Common myeloid progenitor, CD34-positive (primary cell): ENCODE measurements at regions not wholly inside any gene's neighbourhood (a gene's known extent, or its start where the extent isn't known, plus 50 kb on each side); places are given as distances from the start of the nearest gene placed in this dataset.

ENCODE experiments used
- CTCF ChIA-PET: fragments of 350-600 bp; sonication (Branson Sonifier 250); formaldehyde crosslinking; loops from one replicate; lab custom pipeline; 2021; ENCODE audit warnings: antibody characterized with exemption; lab: Charles Lee
- POLR2A ChIA-PET: fragments of 350-600 bp; sonication (Branson Sonifier 250); formaldehyde crosslinking; loops from one replicate; lab custom pipeline; 2021; ENCODE audit warnings: antibody characterized with exemption; lab: Charles Lee
- DNase-seq, 3 donors: peaks; one replicate each; pipeline versions ENCODE4 v3.0.0 to v3.0.0-alpha.2; 2013
- H3K27ac ChIP-seq, 2 experiments: 1 replicate in 1 of 2; 2 replicates in 1 of 2; pipeline ENCODE4 v1.7.0; 2013; ENCODE audit warnings: inconsistent platforms in 2 of 2, low read length in 2 of 2, mild to moderate bottlenecking in 2 of 2, low read depth in 1 of 2, moderate library complexity in 1 of 2; ENCODE audit not compliant: severe bottlenecking in 2 of 2, insufficient read depth in 1 of 2, poor library complexity in 1 of 2
- H3K27me3 ChIP-seq, 5 experiments: replicated peaks in 2 of 5; 1 replicate in 3 of 5; 2 replicates in 2 of 5; pipeline versions ENCODE4 v1.6.1 to v1.7.0; 2013; ENCODE audit warnings: low read length in 4 of 5, mild to moderate bottlenecking in 2 of 5, moderate library complexity in 2 of 5, inconsistent platforms in 1 of 5; ENCODE audit not compliant: insufficient read depth in 5 of 5, control insufficient read depth in 4 of 5
- H3K36me3 ChIP-seq, 4 experiments: 1 replicate in 2 of 4; 2 replicates in 2 of 4; pipeline versions ENCODE4 v1.6.1 to v1.7.0; 2013; ENCODE audit warnings: low read length in 3 of 4, control low read depth in 1 of 4, mild to moderate bottlenecking in 1 of 4; ENCODE audit not compliant: control insufficient read depth in 4 of 4, insufficient read depth in 4 of 4
- H3K4me1 ChIP-seq, 4 experiments: 1 replicate in 3 of 4; 2 replicates in 1 of 4; pipeline versions ENCODE4 v1.6.1 to v1.7.1; 2013; ENCODE audit warnings: low read length in 3 of 4, mild to moderate bottlenecking in 3 of 4, control low read depth in 1 of 4, inconsistent platforms in 1 of 4, moderate library complexity in 1 of 4; ENCODE audit not compliant: control insufficient read depth in 4 of 4, insufficient read depth in 4 of 4; ENCODE audit errors: control extremely low read depth in 1 of 4
- H3K4me3 ChIP-seq, 7 experiments: 1 replicate in 4 of 7; 2 replicates in 3 of 7; pipeline versions ENCODE4 v1.5.1 to v1.7.0; 2013; ENCODE audit warnings: mild to moderate bottlenecking in 7 of 7, low read length in 6 of 7, moderate library complexity in 6 of 7, inconsistent platforms in 2 of 7, low read depth in 2 of 7, control low read depth in 1 of 7; ENCODE audit not compliant: insufficient read depth in 4 of 7, control insufficient read depth in 1 of 7; ENCODE audit errors: extremely low read depth in 1 of 7
- H3K9me3 ChIP-seq, 5 experiments: 1 replicate in 4 of 5; 2 replicates in 1 of 5; pipeline versions ENCODE4 v1.6.1 to v1.7.1; 2013; ENCODE audit warnings: low read length in 4 of 5, mild to moderate bottlenecking in 2 of 5, inconsistent platforms in 1 of 5, low read depth in 1 of 5, moderate library complexity in 1 of 5; ENCODE audit not compliant: control insufficient read depth in 4 of 5, insufficient read depth in 2 of 5; ENCODE audit errors: control extremely low read depth in 1 of 5
- WGBS: methylation state at CpG from one replicate; pipeline ENCODE4 v1.1.5; 2013; ENCODE audit not compliant: insufficient coverage; 5-methylcytosine and 5-hydroxymethylcytosine counted together

DNA sequence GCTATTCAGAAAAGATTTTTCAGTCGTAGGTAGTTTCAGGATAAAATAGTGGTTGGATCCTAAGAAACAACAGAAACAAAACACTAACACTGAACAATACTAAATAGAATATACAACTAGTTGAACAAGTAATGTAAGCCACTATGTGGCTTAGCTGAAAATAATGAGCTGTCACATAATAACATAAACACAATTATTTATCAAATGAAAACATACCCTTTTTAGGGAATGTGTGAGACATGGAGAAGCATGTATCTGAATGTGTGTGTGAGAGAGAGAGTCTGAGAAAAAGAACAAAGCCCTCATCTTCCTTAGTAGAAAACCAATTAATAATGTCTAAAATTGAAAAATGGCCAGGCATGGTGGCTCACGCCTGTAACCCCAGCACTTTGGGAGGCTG, 122.6 kb upstream of the LOC128125822 start:
- DNase-seq = no peak
- Histone ChIP-seq H3K36me3 (no peaks in the 10 kb centered on the region), H3K27ac (no peak overlapping the region), H3K9me3 (peaks cover 0 to 1% (median 0%) of the 10 kb centered on the region in 5 experiments), H3K4me3 (no peak overlapping the region), H3K4me1 (no peaks in the 10 kb centered on the region), H3K27me3 (no peaks in the 10 kb centered on the region)
- WGBS = no CpG with 5 or more reads among the region's 2 CpGs
- POLR2A ChIA-PET = no interaction called here
- CTCF ChIA-PET = no interaction called here

DNA sequence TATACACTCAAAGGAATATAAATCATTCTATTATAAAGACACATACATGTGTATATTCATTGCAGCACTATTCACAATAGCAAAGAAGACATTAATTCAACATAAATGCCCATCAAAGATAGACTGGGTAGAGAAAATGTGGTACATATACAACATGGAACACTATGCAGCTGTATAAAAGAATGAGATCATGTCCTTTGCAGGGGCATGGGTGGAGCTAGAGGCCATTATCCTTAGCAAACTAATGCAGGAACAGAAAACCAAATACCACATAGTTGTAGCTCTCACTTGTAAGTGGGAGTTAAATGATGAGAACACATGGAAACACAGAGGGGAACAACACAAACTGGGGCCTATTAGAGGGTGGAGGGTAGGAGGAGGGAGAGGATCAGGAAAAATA, 121.0 kb upstream of the LOC128125822 start:
- Histone ChIP-seq H3K27me3 (no peaks in the 10 kb centered on the region), H3K4me1 (no peaks in the 10 kb centered on the region), H3K27ac (no peak overlapping the region), H3K4me3 (no peak overlapping the region), H3K9me3 (peaks cover 0 to 1% (median 0%) of the 10 kb centered on the region in 5 experiments), H3K36me3 (no peaks in the 10 kb centered on the region)
- no peak for DNase-seq
- ChIA-PET CTCF (no interaction called here), POLR2A (no interaction called here)

DNA sequence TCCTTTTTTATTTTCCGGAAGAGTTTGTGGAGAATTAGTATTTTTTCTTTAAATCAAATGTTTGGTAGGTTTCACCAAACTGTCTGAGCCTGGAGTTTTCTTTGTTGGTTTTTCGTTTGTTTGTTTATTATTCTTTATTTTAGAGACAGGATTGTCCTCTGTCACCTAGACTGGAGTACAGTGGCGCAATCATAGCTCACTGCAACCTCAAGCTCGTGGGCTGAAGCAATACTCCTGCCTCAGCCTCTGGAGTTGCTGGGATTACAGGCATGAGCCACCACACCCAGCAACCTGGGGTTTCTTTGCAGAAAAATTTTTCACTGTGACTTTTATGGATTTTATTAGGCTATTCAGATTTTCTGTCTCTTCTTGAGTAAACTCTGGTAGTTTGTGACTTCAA, 120.2 kb upstream of the LOC128125822 start:
- POLR2A ChIA-PET = no interaction called here
- H3K36me3 ChIP-seq = no peaks in the 10 kb centered on the region
- no peak overlapping the region for H3K4me3 ChIP-seq
- 80% methylated on average over 3 of the region's 4 CpGs for WGBS
- CTCF ChIA-PET = no interaction called here
- H3K27ac ChIP-seq = no peak overlapping the region
- DNase-seq = no peak
- H3K4me1 ChIP-seq = no peaks in the 10 kb centered on the region
- peaks cover 0 to 1% (median 0%) of the 10 kb centered on the region in 5 experiments for H3K9me3 ChIP-seq
- no peaks in the 10 kb centered on the region for H3K27me3 ChIP-seq

DNA sequence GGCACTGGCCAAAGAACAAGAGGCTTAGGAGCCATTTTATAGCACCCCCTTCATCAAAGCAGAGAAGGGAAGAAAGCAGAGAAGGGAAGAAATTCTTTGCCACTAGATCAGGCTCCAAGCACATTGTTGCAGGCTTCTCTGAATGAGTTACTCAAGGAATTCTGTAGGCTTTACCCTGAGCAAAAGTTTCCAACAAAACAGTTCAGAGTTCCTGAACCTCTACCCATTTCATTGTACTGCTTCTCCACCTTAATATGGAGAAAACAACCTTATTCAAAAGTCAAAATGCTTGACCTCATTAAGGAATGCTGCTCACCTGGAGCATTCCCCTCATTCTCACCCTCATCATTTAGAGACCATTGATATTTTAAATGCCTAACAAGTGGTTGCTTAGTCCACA, 115.5 kb upstream of the LOC128125822 start:
- Histone ChIP-seq H3K36me3 (no peaks in the 10 kb centered on the region), H3K9me3 (no peaks in the 10 kb centered on the region), H3K27ac (no peak overlapping the region), H3K4me1 (no peaks in the 10 kb centered on the region), H3K27me3 (no peaks in the 10 kb centered on the region), H3K4me3 (no peak overlapping the region)
- ChIA-PET CTCF (no interaction called here), POLR2A (no interaction called here)
- DNase-seq = no peak

DNA sequence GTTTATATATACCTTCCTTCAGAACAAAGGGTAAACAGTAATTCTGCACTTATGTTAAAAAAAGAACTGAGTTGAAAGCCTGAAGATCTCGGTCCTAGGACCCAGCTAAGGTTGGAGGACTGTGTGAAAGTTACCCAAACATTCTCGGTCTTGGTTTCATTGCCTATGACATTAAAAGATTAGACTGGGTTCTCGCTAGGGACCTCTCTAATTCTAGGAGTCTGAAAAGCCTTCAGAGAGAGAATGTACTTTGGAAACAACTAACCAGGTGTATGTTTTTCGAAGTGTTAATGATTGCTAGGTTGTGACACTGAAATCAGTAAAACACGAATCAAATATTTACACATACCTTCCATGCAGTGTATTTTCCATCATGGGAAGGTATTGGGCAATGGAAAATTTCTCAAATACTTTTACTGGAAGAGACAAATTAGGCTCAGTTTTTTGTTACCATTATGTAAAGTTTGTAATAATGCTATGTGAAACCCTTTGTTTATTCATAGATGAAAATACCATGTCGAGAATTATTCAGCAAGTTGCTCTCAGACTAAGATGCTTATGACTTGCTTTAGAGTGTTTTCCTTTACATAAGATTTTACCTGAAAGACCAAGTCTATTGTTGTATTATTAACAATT, 113.7 kb upstream of the LOC128125822 start:
- 100% methylated on average over 2 of the region's 6 CpGs for WGBS
- no peak overlapping the region for H3K27ac ChIP-seq
- no peaks in the 10 kb centered on the region for H3K9me3 ChIP-seq
- DNase-seq = no peak
- POLR2A ChIA-PET = no interaction called here
- CTCF ChIA-PET = no interaction called here
- no peaks in the 10 kb centered on the region for H3K27me3 ChIP-seq
- H3K4me3 ChIP-seq = no peak overlapping the region
- H3K36me3 ChIP-seq = no peaks in the 10 kb centered on the region
- no peaks in the 10 kb centered on the region for H3K4me1 ChIP-seq

DNA sequence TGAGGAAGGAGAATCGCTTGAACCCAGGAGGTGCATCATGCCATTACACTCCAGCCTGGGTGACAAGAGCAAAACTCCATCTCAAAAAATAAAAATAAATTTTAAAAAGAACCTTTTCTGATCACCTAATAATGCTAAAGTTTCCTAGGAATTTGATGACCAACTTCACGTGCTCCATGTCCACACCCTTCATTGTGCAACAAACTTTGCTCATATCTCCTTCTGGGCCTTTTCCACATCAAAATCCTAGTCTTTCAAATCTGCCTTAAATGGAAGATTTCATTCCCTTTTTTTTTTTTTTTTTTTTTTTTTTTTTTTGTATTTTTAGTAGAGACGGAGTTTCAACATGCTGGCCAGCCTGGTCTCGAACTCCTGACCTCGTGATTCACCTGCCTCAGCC, 112.5 kb upstream of the LOC128125822 start:
- no peaks in the 10 kb centered on the region for H3K36me3 ChIP-seq
- no peaks in the 10 kb centered on the region for H3K27me3 ChIP-seq
- ChIA-PET POLR2A (interaction anchor here (0.6 kb wide), 1 partner anchor 420 kb away, joined by 3 read pairs; no protein-coding TSS in a partner anchor), CTCF (no interaction called here)
- H3K4me3 ChIP-seq = no peak overlapping the region
- no peak for DNase-seq
- 89% methylated on average over 4 of the region's 5 CpGs for WGBS
- H3K9me3 ChIP-seq = peaks cover 0 to 2% (median 0%) of the 10 kb centered on the region in 5 experiments
- H3K27ac ChIP-seq = no peak overlapping the region
- H3K4me1 ChIP-seq = no peaks in the 10 kb centered on the region

DNA sequence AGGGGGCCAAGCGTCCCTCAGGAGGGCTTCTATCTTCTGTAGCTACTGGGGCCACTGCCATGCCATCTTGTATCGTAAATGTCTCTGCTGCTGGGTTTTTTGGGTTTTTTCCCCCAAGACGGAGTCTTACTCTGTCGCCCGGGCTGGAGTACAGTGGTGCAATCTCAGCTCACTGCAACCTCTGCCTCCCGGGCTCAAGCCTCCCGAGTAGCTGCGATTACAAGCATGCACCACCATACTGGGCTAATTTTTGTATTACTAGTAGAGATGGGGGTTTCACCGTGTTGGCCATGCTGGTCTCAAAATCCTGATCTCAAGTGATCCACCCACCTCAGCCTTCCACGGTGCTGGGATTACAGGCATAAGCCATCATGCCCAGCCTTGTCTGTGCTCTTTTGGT, 111.3 kb upstream of the LOC128125822 start:
- Histone ChIP-seq H3K27ac (no peak overlapping the region), H3K9me3 (peaks cover 0 to 2% (median 0%) of the 10 kb centered on the region in 5 experiments), H3K36me3 (no peaks in the 10 kb centered on the region), H3K4me1 (no peaks in the 10 kb centered on the region), H3K4me3 (no peak overlapping the region), H3K27me3 (no peaks in the 10 kb centered on the region)
- DNase-seq = no peak
- CTCF ChIA-PET = interaction anchor here (0.9 kb wide), 1 partner anchor 19 kb away, joined by 3 read pairs; no protein-coding TSS in a partner anchor
- WGBS = 97% methylated on average over 7 of the region's 10 CpGs
- POLR2A ChIA-PET = no interaction called here
